ENCODE measurements at regions not wholly inside any gene's neighbourhood (a gene's known extent, or its start where the extent isn't known, plus 50 kb on each side); places are given as distances from the start of the nearest gene placed in this dataset.
"Not testable (repeated sequence)": the region's sequence is repeated elsewhere in the genome, so short reads cannot be mapped to it uniquely, and the experiment has no call there.

DNA sequence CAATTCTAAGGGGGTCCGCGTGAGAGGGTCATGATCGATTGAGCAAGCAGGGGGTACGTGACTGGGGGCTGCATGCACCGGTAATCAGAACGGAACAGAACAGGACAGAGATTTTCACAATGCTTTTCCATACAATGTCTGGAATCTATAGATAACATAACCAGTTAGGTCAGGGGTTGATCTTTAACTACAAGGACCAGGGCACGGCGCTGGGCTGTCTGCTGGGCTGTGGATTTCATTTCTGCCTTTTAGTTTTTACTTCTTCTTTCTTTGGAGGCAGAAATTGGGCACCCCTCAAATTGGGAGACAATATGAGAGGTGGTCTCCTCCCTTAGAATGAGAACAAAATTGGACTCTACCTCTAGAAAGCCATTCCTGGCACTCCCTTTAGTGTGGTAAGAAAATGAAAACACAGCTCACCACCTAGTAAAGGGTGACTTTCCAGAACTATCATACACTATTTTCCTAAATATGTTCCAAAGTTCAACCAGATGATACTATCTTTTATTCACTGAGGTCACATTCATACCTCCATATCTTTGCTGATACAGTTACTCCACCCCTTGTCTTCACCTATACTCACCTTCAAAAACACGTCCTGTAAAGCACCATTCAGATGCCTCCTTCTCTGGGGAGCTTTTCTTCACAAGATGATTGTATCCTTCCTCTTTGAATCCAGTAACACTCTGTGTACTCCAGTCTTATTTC, 1058.3 kb upstream of the SLIT2 start:
- no peak for DNase-seq

GRCh38 chr4:19191979-19192650, 1059.6 kb upstream of the SLIT2 start:
- no peak for DNase-seq

- no peak for DNase-seq
These were observed 1064.0 kb upstream of the SLIT2 start for GRCh38 chr4:19187691-19188090.

DNA sequence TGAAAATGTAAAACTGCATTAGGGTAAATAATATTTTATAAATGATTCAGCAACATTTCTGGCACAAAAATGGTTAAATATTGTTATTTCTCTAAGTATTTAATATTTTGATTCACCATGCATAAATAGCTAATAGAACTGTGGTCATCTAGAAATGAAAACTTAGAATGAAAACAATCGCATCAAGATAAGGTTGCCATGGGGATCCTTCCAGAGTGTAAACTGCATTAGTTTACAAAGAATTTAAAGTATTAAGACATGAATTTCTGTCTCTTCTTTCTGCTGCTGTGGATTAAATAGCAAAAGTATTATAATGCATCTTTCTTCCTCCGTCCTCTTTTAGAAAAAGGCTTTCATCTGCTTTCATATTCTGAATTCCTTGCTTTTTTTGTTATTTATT, 1064.6 kb upstream of the SLIT2 start:
- DNase-seq: no peak

- DNase-seq: not testable (repeated sequence)
These were observed 1070.1 kb upstream of the SLIT2 start for GRCh38 chr4:19181631-19182030.

GRCh38 chr4:19178835-19179234, 1072.9 kb upstream of the SLIT2 start:
- DNase-seq: no peak

DNA sequence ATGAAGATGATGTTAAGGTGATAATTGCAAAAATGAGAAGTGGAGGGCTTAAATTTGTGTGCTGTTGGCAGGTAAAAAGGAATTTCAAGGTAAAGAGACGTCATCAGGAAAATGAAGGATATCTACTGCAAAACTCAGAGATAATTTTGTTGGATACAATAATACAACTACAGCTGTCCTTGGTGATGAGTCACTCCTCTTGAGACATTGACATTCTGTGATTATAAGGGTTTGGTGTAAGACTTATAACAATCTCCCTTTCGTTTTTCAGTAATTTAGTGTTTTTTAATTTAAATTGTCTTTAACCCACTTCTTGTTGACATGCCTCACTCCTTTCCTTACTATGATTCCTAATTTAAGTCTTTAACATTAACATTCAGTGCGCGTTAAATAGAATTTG, 1074.1 kb upstream of the SLIT2 start:
- DNase-seq: no peak

DNA sequence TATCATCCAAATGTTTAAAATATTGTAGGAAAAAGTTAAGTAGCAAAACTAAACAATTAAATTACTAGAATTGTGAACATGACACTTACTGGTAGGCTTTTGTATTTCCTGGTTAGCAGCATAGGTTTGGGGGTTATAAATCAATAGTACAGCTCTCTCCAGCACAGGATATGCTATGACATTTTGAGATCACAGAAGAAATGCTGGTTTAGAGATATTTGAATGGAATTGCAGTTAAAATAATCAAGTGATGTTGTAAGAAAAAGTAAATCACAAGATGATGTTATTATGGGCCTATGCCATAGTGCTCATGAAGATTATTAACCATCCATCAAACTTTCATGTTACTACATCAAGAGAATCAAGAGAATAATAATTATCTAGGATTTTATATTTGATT, 1079.9 kb upstream of the SLIT2 start:
- DNase-seq: no peak

GRCh38 chr4:19167311-19167710, 1084.4 kb upstream of the SLIT2 start:
- DNase-seq: no peak

DNA sequence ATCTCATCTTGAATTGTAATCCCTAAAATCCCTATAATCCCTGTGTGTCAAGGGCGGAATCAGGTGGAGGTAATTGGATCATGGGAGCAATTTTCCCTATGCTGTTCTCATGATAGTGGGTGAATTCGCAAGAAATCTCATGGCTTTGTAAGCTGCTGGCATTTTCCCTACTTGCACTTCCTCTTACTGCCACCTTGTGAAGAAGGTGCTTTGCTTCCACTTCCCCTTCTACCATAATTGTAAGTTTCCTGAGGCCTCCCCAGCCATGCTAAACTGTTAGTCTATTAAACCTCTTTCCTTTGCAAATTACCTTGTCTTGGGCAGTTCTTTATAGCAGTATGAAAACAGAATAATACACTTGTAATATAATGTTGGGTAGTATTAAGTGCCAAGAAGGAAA, 1087.4 kb upstream of the SLIT2 start:
- no peak for DNase-seq

- DNase-seq: no peak
These were observed 1091.8 kb upstream of the SLIT2 start for GRCh38 chr4:19159874-19160273.

GRCh38 chr4:19158107-19158809, 1093.4 kb upstream of the SLIT2 start:
- DNase-seq: no peak

GRCh38 chr4:19156786-19157185, 1094.9 kb upstream of the SLIT2 start:
- no peak for DNase-seq

GRCh38 chr4:19155568-19155967, 1096.1 kb upstream of the SLIT2 start:
- no peak for DNase-seq

DNA sequence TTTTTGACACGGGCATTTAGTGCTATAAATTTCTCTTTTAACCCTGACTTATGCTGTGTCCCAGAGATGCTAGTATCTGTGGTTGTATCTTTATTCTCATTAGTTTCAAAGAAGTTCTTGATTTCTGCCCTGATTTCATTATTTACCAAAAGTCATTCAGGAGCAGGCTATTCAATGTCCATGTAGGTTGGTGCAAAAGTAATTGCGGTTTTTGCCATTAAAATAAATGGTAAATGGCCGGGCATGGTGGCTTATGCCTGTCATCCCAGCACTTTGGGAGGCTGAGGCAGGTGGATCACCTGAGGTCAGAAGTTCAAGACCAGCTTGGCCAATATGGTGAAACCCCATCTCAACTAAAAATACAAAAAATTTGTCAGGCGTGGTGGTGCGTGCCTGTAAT, 1097.4 kb upstream of the SLIT2 start:
- not testable (repeated sequence) for DNase-seq

DNA sequence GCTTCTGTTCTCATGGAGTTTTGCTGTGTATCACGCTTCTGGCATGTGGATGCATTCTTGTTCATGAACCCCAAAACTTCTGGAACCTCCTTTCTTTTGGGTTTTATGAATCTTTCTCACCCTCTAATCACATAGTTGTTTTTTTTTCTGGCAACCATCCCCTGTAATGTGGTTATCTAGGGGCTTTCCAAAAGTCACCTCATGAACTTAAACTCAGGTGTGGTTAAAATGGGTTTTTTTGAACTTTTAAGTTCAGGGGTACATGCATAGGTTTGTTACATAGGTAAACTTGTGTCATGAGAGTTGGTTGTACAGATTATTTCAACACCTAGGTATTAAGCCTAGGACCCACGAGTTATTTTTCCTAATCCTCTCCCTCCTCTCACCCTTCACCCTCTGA, 1099.4 kb upstream of the SLIT2 start:
- DNase-seq: no peak

DNA sequence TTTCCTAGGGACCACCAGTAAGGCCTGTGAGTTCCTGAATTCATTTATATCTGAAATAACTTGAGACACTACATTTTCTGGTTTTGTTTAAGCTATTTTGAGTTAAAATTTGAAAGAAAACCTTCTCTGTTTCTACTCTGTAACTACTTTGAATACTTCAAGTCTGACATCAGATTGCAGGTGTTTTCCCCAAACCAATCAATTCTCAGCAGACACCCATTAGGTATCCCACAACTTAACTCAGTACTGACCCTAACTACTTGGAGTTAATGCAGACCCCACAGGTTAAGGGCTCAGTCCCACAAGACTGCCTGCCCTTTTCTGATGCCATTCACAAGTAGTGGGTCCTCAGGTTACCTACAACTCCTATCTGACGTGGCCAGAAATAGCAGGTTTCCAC, 1100.0 kb upstream of the SLIT2 start:
- no peak for DNase-seq

DNA sequence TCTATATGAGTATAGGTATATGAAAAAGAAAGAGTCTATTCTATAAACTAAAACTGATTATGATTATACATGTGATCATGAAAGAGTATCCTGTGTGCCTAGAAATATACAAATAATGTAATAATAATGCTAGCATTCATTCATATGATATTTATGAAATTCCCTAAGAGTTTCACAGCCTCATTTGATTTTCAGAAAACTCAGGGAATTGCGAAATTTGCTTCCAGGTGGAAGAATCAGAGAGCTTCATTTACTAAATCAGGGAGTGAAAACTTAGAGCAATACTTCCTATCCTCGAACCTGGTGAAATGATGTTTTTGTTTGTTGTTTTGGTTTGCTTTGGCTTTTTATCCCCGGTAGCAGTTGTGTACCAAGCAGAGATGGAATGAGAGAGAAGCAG, 1105.7 kb upstream of the SLIT2 start:
- no peak for DNase-seq

GRCh38 chr4:19135895-19136633, 1114.5 kb upstream of the LCORL start:
- no peak for DNase-seq

- DNase-seq: no peak
These were observed 1113.1 kb upstream of the LCORL start for GRCh38 chr4:19134685-19135084.

DNA sequence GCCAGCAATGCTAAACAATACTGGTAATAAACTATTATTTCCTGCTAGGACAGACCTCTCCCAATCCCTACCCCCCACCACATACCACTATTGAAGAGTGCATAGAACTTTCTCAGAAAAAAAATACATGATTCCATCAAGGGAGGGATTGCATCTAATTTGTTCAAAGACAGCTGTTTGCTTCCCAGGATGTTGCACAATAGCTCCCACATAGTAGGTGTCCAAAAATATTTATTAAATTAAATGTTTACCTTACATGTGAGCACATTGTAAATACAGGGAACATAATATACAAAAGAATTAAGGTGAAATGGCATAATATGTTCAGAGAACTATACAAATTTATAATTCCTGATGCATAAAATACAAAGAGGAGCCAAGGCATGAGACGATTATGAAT, 1111.8 kb upstream of the LCORL start:
- no peak for DNase-seq

GRCh38 chr4:19130866-19131265, 1109.3 kb upstream of the LCORL start:
- no peak for DNase-seq

GRCh38 chr4:19128176-19128575, 1106.6 kb upstream of the LCORL start:
- DNase-seq: no peak

DNA sequence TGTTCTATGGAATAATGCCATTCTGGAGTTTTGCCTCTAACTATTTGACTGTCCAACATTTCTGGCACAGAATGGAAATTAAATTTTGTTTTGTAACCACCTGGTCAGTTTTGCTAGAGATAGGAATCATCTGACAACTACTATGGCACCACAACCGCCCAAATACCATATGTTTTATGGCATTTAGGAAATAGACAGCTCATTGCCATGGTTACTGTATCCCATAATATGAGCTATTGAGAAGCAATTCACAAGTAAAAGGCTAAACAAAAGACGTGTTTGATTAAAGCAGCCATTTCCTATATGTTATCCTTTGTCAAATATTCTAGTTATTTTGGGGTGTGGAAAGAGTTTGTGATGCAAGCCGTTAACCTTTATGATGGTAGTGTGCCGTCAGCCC, 1105.3 kb upstream of the LCORL start:
- no peak for DNase-seq

All from stimulated activated CD4-positive, alpha-beta T cell treated with anti-CD3 and anti-CD28 coated beads, Interleukin-2, amount 100 ng/mL, for 48 hours (primary cell).